Ovary (tissue), 3 donors: ENCODE measurements at regions not wholly inside any gene's neighbourhood (a gene's known extent, or its start where the extent isn't known, plus 50 kb on each side); places are given as distances from the start of the nearest gene placed in this dataset.

ENCODE experiments used
- CTCF ChIP-seq, 3 donors: fragments of 450-650 bp in 2 of 3; fragments of 200-600 bp in 1 of 3; IDR thresholded peaks; one replicate each; pipeline versions ENCODE4 v1.5.1 to v1.8.0; 2016 to 2022; ENCODE audit warnings: antibody characterized with exemption in 3 of 3, mild to moderate bottlenecking in 1 of 3
- EP300 ChIP-seq: sonication (generic); formaldehyde crosslinking; IDR thresholded peaks from one replicate; pipeline ENCODE4 v1.6.1; 2017; ENCODE audit warnings: antibody characterized with exemption
- donor health status: DM: no; HTN: no; CAD: no.

GRCh38 chr6:21842875-21843645, 249.5 kb downstream of the SOX4 start:
- TF ChIP-seq CTCF (IDR thresholded peaks at IDR 0.05) (no peak), EP300 (no peak)
